HFF-Myc (cell line): ENCODE measurements at regions not wholly inside any gene's neighbourhood (a gene's known extent, or its start where the extent isn't known, plus 50 kb on each side); places are given as distances from the start of the nearest gene placed in this dataset.

Source experiments
- DNase-seq: peaks from one replicate; pipeline ENCODE4 v3.0.0-alpha.2; 2011; ENCODE audit warnings: low read depth; ENCODE audit errors: extremely low read depth
- H3K4me3 ChIP-seq: replicated peaks from 2 replicates; pipeline ENCODE4 v1.5.1; 2011; ENCODE audit warnings: low read depth, mild to moderate bottlenecking, control low read depth, low read length
- TF ChIP-seq, protein P1 (sequence below): IDR thresholded peaks from 2 replicates; pipeline ENCODE4 v1.5.1; 2012; ENCODE audit warnings: mild to moderate bottlenecking, low read depth, low read length, control low read depth; ENCODE audit errors: missing control alignments

GRCh38 chr12:118571730-118572129 lies 195.4 kb downstream of the SUDS3 start:
- TF ChIP-seq, protein P1, sequence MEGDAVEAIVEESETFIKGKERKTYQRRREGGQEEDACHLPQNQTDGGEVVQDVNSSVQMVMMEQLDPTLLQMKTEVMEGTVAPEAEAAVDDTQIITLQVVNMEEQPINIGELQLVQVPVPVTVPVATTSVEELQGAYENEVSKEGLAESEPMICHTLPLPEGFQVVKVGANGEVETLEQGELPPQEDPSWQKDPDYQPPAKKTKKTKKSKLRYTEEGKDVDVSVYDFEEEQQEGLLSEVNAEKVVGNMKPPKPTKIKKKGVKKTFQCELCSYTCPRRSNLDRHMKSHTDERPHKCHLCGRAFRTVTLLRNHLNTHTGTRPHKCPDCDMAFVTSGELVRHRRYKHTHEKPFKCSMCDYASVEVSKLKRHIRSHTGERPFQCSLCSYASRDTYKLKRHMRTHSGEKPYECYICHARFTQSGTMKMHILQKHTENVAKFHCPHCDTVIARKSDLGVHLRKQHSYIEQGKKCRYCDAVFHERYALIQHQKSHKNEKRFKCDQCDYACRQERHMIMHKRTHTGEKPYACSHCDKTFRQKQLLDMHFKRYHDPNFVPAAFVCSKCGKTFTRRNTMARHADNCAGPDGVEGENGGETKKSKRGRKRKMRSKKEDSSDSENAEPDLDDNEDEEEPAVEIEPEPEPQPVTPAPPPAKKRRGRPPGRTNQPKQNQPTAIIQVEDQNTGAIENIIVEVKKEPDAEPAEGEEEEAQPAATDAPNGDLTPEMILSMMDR, result no peak
- H3K4me3 ChIP-seq, result no peak overlapping the region
- no peak for DNase-seq

GRCh38 chr12:118574288-118574687 lies 197.9 kb downstream of the SUDS3 start:
- H3K4me3 ChIP-seq, result no peak overlapping the region
- TF ChIP-seq, protein P1, result no peak
- no peak for DNase-seq

GRCh38 chr12:118575730-118576129 lies 199.4 kb downstream of the SUDS3 start:
- DNase-seq, result no peak
- H3K4me3 ChIP-seq, result no peak overlapping the region
- TF ChIP-seq, protein P1, result no peak

DNA sequence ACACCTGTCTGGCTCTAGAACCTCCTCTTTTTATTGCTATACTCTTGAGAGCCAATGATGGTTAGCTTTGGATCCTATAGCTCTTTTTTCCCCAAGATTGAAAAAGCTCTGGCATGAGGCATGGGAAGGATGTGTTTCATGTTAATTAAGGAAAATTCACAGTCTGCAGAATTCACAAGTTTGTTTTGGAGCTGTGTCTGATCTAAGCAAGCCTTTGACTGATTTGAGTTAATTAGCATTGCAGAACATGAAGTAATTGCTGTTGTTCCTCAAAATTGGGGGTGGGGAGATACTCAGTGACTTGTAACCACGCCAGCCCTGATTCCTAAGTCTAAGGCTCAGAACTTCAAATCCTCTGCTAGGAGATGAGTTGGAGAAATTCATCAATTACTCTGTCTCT lies 205.0 kb downstream of the SUDS3 start:
- TF ChIP-seq, protein P1, result no peak
- no peak for DNase-seq
- no peak overlapping the region for H3K4me3 ChIP-seq

- H3K4me3 ChIP-seq, result no peak overlapping the region
- TF ChIP-seq, protein P1, result no peak
- no peak for DNase-seq
Observed at GRCh38 chr12:118582863-118583262, 206.5 kb downstream of the SUDS3 start.

- DNase-seq, result no peak
- TF ChIP-seq, protein P1, result no peak
- H3K4me3 ChIP-seq, result no peak overlapping the region
Observed at GRCh38 chr12:118586433-118586832, 210.1 kb downstream of the SUDS3 start.

DNA sequence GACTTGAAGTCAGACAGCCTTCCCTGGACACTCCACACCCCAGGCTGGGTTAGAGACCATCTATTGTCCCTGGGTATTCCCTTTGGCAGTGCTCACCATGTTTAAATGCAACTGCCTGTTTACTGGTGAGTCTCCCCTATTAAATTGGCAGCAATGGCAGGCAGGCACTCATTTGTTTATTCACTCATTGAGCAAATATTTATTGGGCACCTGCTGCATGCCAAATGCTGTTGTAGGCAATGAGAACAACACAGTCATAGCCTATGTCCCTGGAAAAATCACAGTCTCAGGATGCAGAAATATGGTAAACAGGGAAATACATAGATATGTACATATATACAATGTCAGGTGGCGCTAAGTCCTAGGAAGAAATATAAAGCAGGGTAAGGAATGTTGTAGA lies 212.8 kb downstream of the SUDS3 start:
- H3K4me3 ChIP-seq, result no peak overlapping the region
- no peak for DNase-seq
- TF ChIP-seq, protein P1, result no peak
